Gastroesophageal sphincter (tissue), 3 donors: ENCODE measurements at regions not wholly inside any gene's neighbourhood (a gene's known extent, or its start where the extent isn't known, plus 50 kb on each side); places are given as distances from the start of the nearest gene placed in this dataset.
"Not testable (repeated sequence)": the region's sequence is repeated elsewhere in the genome, so short reads cannot be mapped to it uniquely, and the experiment has no call there.

Experiments
- POLR2A ChIP-seq, 2 donors: fragments of 450-650 bp; IDR thresholded peaks; one replicate each; pipeline ENCODE4 v1.6.1; 2017; ENCODE audit warnings: antibody characterized with exemption in 2 of 2, mild to moderate bottlenecking in 2 of 2, moderate library complexity in 1 of 2
- POLR2AphosphoS5 ChIP-seq: sonication (generic); formaldehyde crosslinking; IDR thresholded peaks from one replicate; pipeline ENCODE4 v1.6.1; 2017; ENCODE audit warnings: antibody characterized with exemption
- TF ChIP-seq, protein P1 (sequence below), 4 experiments: fragments of 200-600 bp in 2 of 4; fragments of 450-650 bp in 2 of 4; sonication (generic) in 1 of 4; IDR thresholded peaks; one replicate each; pipeline ENCODE4 v1.5.1; 2017 to 2019; ENCODE audit warnings: antibody characterized with exemption in 4 of 4, mild to moderate bottlenecking in 2 of 4, moderate library complexity in 2 of 4

GRCh38 chrX:150125045-150125444, 186.8 kb upstream of the EOLA2 start:
- TF ChIP-seq, protein P1, sequence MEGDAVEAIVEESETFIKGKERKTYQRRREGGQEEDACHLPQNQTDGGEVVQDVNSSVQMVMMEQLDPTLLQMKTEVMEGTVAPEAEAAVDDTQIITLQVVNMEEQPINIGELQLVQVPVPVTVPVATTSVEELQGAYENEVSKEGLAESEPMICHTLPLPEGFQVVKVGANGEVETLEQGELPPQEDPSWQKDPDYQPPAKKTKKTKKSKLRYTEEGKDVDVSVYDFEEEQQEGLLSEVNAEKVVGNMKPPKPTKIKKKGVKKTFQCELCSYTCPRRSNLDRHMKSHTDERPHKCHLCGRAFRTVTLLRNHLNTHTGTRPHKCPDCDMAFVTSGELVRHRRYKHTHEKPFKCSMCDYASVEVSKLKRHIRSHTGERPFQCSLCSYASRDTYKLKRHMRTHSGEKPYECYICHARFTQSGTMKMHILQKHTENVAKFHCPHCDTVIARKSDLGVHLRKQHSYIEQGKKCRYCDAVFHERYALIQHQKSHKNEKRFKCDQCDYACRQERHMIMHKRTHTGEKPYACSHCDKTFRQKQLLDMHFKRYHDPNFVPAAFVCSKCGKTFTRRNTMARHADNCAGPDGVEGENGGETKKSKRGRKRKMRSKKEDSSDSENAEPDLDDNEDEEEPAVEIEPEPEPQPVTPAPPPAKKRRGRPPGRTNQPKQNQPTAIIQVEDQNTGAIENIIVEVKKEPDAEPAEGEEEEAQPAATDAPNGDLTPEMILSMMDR (IDR thresholded peaks at IDR 0.05), result not testable (repeated sequence)
- not testable (repeated sequence) for TF ChIP-seq POLR2A (IDR thresholded peaks at IDR 0.05); POLR2AphosphoS5
